DOHH2 (cell line): ENCODE measurements at regions not wholly inside any gene's neighbourhood (a gene's known extent, or its start where the extent isn't known, plus 50 kb on each side); places are given as distances from the start of the nearest gene placed in this dataset.

Experiments
- H3F3A ChIP-seq: fragments of 200-600 bp; sonication (generic), shearing (Covaris generic); 2 replicates; pipeline ENCODE4 v1.6.0; 2016; ENCODE audit warnings: antibody characterized with exemption, mild to moderate bottlenecking; ENCODE audit not compliant: control insufficient read depth, insufficient read depth
- H3K27ac ChIP-seq: fragments of 200-600 bp; sonication (generic); 2 replicates; pipeline ENCODE4 v1.5.1; 2014; ENCODE audit warnings: low read depth, mild to moderate bottlenecking, low read length, moderate library complexity
- H3K27me3 ChIP-seq: fragments of 200-600 bp; sonication (generic); 2 replicates; pipeline ENCODE4 v1.6.1; 2014; ENCODE audit warnings: mild to moderate bottlenecking, low read length, mixed read lengths; ENCODE audit not compliant: control insufficient read depth
- H3K36me3 ChIP-seq: fragments of 200-600 bp; sonication (generic); 2 replicates; pipeline ENCODE4 v1.6.1; 2014; ENCODE audit warnings: mild to moderate bottlenecking, low read length, moderate library complexity, mixed read lengths; ENCODE audit not compliant: control insufficient read depth
- H3K4me1 ChIP-seq: fragments of 200-600 bp; sonication (generic); 2 replicates; pipeline ENCODE4 v1.6.1; 2014; ENCODE audit warnings: mild to moderate bottlenecking, low read length, mixed read lengths; ENCODE audit not compliant: control insufficient read depth
- H3K4me2 ChIP-seq: fragments of 200-600 bp; sonication (generic); 2 replicates; pipeline ENCODE4 v1.6.0; 2014; ENCODE audit warnings: mild to moderate bottlenecking, low read length, moderate library complexity
- H3K4me3 ChIP-seq: fragments of 200-600 bp; sonication (generic); 2 replicates; pipeline ENCODE4 v1.5.1; 2014; ENCODE audit warnings: mild to moderate bottlenecking, low read length, mixed read lengths
- H3K79me2 ChIP-seq: fragments of 200-600 bp; sonication (generic); 2 replicates; pipeline ENCODE4 v1.6.1; 2014; ENCODE audit warnings: mild to moderate bottlenecking, low read length, mixed read lengths; ENCODE audit not compliant: control insufficient read depth
- H3K9me2 ChIP-seq: fragments of 200-600 bp; sonication (generic); replicated peaks from 2 replicates; pipeline ENCODE4 v1.6.1; 2014; ENCODE audit warnings: mild to moderate bottlenecking, low read length, mixed read lengths; ENCODE audit not compliant: control insufficient read depth
- H3K9me3 ChIP-seq: fragments of 200-600 bp; sonication (generic); 2 replicates; pipeline ENCODE4 v1.6.1; 2014; ENCODE audit warnings: antibody characterized with exemption, low read length, mixed read lengths; ENCODE audit not compliant: control insufficient read depth, insufficient read depth
- H4K20me1 ChIP-seq: fragments of 200-600 bp; sonication (generic); 2 replicates; pipeline ENCODE4 v1.6.0; 2014; ENCODE audit warnings: low read depth, mild to moderate bottlenecking, antibody characterized with exemption, low read length, moderate library complexity; ENCODE audit not compliant: control insufficient read depth, insufficient read depth
- CTCF ChIP-seq: fragments of 200-600 bp; sonication (generic); IDR thresholded peaks from one replicate; pipeline ENCODE4 v1.5.1; 2014; ENCODE audit warnings: antibody characterized with exemption, mild to moderate bottlenecking, low read depth, low read length; ENCODE audit not compliant: poor library complexity, severe bottlenecking
- EZH2phosphoT487 ChIP-seq: fragments of 200-600 bp; sonication (generic); IDR thresholded peaks from 2 replicates; pipeline ENCODE4 v1.6.1; 2017; ENCODE audit warnings: borderline replicate concordance, mild to moderate bottlenecking, antibody characterized with exemption, low read length, moderate library complexity, mixed read lengths

- H3K4me3 ChIP-seq, result no peak overlapping the region
- H3K27me3 ChIP-seq, result no peaks in the 10 kb centered on the region
- no peaks in the 10 kb centered on the region for H3K9me2 ChIP-seq
- H3K27ac ChIP-seq, result no peak overlapping the region
- H4K20me1 ChIP-seq, result no peaks in the 10 kb centered on the region
- H3F3A ChIP-seq, result no peaks in the 10 kb centered on the region
- no peaks in the 10 kb centered on the region for H3K36me3 ChIP-seq
- no peaks in the 10 kb centered on the region for H3K79me2 ChIP-seq
- H3K4me2 ChIP-seq, result no peak overlapping the region
- TF ChIP-seq EZH2phosphoT487 (no peak), CTCF (no peak)
- no peaks in the 10 kb centered on the region for H3K4me1 ChIP-seq
- H3K9me3 ChIP-seq, result no peaks in the 10 kb centered on the region
These were observed 970.5 kb upstream of the SLC39A10 start for GRCh38 chr2:194686569-194686968.

DNA sequence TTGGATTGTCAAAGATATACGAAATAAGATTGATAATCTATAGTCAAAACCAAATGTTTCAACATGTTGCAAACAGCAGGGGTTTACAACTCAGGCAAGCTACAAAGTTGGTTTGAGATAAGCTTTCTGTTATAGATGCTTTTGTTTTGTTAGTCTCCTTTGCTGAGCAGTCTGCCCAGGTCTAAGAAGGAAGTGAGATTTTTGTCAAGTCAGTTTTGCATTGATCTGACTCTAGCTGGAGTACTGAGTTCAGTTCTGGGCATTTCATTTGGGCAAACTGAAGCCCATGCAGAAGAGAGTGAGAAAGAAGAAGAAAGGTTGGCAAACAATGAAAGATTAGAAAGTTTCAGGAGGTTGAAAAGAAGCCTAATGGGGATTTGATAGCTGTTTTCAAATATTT, 983.0 kb upstream of the SLC39A10 start:
- no peak overlapping the region for H3K4me2 ChIP-seq

GRCh38 chr2:194672994-194673393, 984.0 kb upstream of the SLC39A10 start:
- no peaks in the 10 kb centered on the region for H3K9me3 ChIP-seq
- no peaks in the 10 kb centered on the region for H3F3A ChIP-seq
- H3K4me2 ChIP-seq, result no peak overlapping the region
- H3K27ac ChIP-seq, result no peak overlapping the region
- no peaks in the 10 kb centered on the region for H3K9me2 ChIP-seq
- H3K27me3 ChIP-seq, result no peaks in the 10 kb centered on the region
- H3K79me2 ChIP-seq, result no peaks in the 10 kb centered on the region
- TF ChIP-seq CTCF (no peak), EZH2phosphoT487 (no peak)
- H3K36me3 ChIP-seq, result no peaks in the 10 kb centered on the region
- no peaks in the 10 kb centered on the region for H3K4me1 ChIP-seq
- no peaks in the 10 kb centered on the region for H4K20me1 ChIP-seq
- H3K4me3 ChIP-seq, result no peak overlapping the region

More for the DNA sequence above, 983.0 kb upstream of the SLC39A10 start:
- H3K79me2 ChIP-seq, result no peaks in the 10 kb centered on the region
- H3K9me3 ChIP-seq, result no peaks in the 10 kb centered on the region
- no peak overlapping the region for H3K4me3 ChIP-seq
- no peaks in the 10 kb centered on the region for H3K27me3 ChIP-seq
- no peaks in the 10 kb centered on the region for H4K20me1 ChIP-seq
- no peak overlapping the region for H3K27ac ChIP-seq
- H3K36me3 ChIP-seq, result no peaks in the 10 kb centered on the region
- H3K4me1 ChIP-seq, result no peaks in the 10 kb centered on the region
- H3F3A ChIP-seq, result no peaks in the 10 kb centered on the region
- no peak for TF ChIP-seq EZH2phosphoT487
- no peak for TF ChIP-seq CTCF
- H3K9me2 ChIP-seq, result no peaks in the 10 kb centered on the region

- no peaks in the 10 kb centered on the region for H3K4me1 ChIP-seq
These were observed 995.6 kb upstream of the SLC39A10 start for GRCh38 chr2:194661431-194661830.

More at GRCh38 chr2:194661431-194661830, 995.6 kb upstream of the SLC39A10 start:
- no peak overlapping the region for H3K4me2 ChIP-seq
- no peaks in the 10 kb centered on the region for H3K79me2 ChIP-seq
- H3F3A ChIP-seq, result no peaks in the 10 kb centered on the region
- no peaks in the 10 kb centered on the region for H3K9me3 ChIP-seq
- no peaks in the 10 kb centered on the region for H3K36me3 ChIP-seq
- no peaks in the 10 kb centered on the region for H3K27me3 ChIP-seq
- H3K4me3 ChIP-seq, result no peak overlapping the region
- no peak overlapping the region for H3K27ac ChIP-seq
- H4K20me1 ChIP-seq, result no peaks in the 10 kb centered on the region
- no peaks in the 10 kb centered on the region for H3K9me2 ChIP-seq
- no peak for TF ChIP-seq EZH2phosphoT487
- no peak for TF ChIP-seq CTCF
